Frontal cortex (tissue), 3 donors: ENCODE measurements at regions not wholly inside any gene's neighbourhood (a gene's known extent, or its start where the extent isn't known, plus 50 kb on each side); places are given as distances from the start of the nearest gene placed in this dataset.

Experiments
- DNase-seq, 2 donors: peaks; one replicate each; pipeline ENCODE4 v3.0.0; 2012; ENCODE audit warnings: low spot score in 2 of 2
- FAIRE-seq: peaks from 2 replicates; lab custom pipeline; 2012; peaks lifted over from hg19 to GRCh38; lab: Jason Lieb, UNC
- donor health status: control.
- donor health status: control.
- donor health status: control.

DNA sequence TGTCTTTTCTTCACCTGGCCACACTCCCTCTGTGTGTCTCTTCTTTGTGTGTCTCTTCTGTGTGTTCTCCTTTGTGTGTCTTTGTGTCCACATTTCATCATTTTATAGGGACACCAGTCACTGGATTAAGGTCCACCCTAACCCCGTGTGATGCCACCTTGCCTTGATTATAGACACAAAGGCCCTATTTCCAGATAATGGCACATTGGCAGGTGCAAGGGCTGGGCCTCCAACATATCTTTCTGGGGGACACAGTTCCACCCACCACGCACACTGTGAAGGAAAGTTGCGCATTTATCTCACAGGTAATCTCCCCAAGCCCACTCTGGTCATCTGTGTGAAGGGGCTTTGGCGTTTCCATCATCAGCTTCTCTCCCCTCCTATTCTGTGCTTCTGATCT is 334.6 kb upstream of the IRX1 start:
- DNase-seq = no peak
- FAIRE-seq = no peak

GRCh38 chr5:3258050-3258449 is 337.6 kb upstream of the IRX1 start:
- no peak for DNase-seq
- FAIRE-seq = no peak

GRCh38 chr5:3252235-3252634 is 343.4 kb upstream of the IRX1 start:
- DNase-seq (no peak), FAIRE-seq (no peak)

DNA sequence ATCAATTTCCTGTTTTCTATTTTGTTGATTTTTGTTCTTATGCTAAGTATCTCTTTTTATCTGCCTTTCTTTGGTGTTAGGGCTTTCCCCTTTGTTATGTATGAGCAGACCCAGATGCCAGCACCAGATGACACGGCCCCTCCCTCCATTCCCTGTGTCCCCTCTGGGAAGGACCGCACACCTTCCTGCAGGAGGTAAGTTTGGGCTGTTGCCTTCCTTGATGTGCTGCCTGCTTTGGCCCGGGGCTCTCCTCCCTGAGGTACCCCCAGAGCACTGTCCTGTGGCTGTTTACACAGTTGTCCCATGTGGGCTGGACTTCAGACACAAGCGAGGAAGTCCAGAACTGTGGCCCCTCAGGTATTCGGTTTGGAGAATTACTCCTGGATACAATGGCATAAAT is 343.8 kb upstream of the IRX1 start:
- DNase-seq (no peak), FAIRE-seq (no peak)

- FAIRE-seq = no peak
- no peak for DNase-seq
Observed at GRCh38 chr5:3249401-3249800, 346.2 kb upstream of the IRX1 start.

DNA sequence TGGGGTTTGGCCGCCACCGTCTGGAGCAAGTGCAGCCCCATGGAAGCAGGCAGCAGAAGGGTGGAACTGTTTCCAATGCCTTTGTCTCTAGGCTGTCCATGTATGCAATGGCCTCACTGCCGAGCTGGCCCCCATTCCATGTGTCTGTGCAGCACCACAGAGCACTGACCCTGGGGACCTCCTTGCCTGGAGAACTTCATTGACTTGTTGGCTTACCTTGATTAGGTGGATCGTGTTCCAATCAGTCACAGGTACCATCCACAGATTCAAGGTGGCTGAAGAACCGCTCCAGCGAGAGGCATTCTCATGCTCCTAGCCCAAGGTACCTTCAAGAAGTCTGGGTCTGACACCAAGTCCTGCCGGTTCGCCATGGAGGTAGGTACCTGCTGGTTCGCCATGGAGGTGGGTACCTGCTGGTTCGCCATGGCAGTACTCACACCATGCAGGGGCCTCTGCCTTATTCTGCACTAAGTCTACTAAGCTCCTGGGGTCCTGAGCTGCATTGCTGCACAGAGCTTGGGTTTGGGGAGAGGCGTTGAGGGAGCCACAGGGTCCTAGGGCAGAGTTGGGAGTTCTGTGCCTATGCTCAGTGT is 358.3 kb upstream of the IRX1 start:
- DNase-seq (no peak), FAIRE-seq (no peak)

DNA sequence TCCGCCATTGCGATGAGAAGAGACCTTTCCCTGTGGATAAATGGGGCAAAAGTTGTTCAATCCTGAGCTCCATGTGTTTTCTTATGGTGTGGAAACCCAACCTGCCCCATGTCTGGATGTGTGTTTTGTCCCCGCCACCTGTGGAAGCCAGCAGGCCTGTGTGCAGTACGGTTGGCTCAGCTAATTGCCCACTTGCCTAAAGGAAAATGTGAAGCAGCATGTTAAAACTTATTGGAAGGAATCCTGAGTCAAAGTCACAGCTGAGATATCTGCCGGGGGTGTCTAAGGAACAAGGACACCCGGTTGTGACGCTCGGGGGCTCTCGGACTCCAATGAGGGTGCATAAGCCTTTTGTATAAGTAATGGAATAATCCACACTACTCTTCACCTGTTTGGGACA is 361.1 kb upstream of the IRX1 start:
- DNase-seq (no peak), FAIRE-seq (no peak)

DNA sequence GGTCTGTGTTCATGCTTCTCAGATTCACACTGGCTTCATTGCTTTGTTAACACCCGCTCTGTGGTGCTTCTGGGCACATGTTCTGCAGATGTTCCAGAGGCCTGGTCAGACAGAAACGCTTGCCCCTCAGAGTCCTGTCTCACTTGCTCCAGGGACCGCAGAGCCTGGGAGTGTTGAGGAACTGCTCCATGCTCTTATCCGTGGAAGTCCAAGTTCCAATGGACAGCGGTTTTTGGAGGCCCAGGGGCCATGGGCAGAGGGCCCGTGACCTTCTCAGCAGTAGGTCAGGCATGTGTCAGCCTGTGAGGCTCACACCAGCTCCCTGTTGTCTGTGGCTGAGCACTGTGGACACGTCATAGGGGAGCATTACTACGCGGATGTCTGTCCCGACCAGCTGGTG is 364.7 kb upstream of the IRX1 start:
- FAIRE-seq (no peak), DNase-seq (no peak)

- FAIRE-seq = no peak
Observed at GRCh38 chr5:3230254-3230653, 365.4 kb upstream of the IRX1 start.

GRCh38 chr5:3226196-3226920 is 369.3 kb upstream of the IRX1 start:
- FAIRE-seq = no peak
- DNase-seq = peak in 1 of 2 donors; percentile 47

More at GRCh38 chr5:3230254-3230653, 365.4 kb upstream of the IRX1 start:
- no peak for DNase-seq

- DNase-seq (no peak), FAIRE-seq (no peak)
Observed at GRCh38 chr5:3225201-3225960, 370.3 kb upstream of the IRX1 start.

DNA sequence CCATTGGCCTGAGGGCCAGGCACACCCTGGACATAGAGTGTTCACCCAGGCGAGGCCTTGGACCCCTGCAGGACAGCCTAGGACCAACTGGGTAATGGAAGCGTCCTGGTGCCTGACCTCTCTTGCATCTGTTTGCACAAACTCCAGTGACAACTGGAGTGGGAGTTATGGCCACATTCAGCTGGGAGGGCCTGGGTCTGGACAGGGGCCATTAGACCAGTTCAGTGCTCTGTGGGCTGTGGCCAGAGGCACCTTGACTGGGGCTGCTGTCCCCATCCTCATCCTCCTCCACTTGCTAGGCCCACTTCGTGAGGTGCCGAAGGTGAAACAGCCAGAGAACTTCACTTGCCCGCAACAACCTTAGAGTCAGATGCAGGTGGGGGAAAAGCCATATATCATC is 372.7 kb upstream of the IRX1 start:
- no peak for FAIRE-seq

DNA sequence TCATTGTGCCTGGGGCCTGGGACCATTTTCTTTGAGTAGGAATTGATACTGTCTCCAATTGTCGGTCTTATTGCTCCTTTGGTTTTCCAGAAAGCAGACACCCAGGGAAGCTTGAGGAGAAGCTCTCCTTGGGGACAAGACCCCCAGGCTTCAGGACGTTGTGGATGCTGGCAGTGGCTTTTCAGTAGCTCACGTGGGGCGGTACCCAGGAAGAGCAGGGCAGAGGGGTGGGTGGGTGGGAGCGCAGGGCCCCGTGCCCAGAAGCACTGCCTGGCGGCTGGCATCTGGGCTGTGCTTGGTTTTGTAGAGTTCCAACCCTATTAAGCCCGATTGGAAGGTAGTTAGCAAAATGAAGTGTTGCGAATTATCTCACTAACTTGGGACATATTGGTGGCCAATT is 374.2 kb upstream of the IRX1 start:
- no peak for DNase-seq
- no peak for FAIRE-seq

More for the DNA sequence above, 372.7 kb upstream of the IRX1 start:
- peak in 1 of 2 donors; percentile 0 for DNase-seq

- FAIRE-seq = no peak
- no peak for DNase-seq
Observed at GRCh38 chr5:3220638-3221288, 374.9 kb upstream of the IRX1 start.

- DNase-seq = no peak
- no peak for FAIRE-seq
Observed at GRCh38 chr5:3220201-3220600, 375.4 kb upstream of the IRX1 start.

GRCh38 chr5:3218916-3219650 is 376.5 kb upstream of the IRX1 start:
- DNase-seq = no peak
- no peak for FAIRE-seq

GRCh38 chr5:3217771-3218495 is 377.7 kb upstream of the IRX1 start:
- no peak for FAIRE-seq
- DNase-seq = no peak

- DNase-seq (no peak), FAIRE-seq (no peak)
Observed at GRCh38 chr5:3217114-3217513, 378.5 kb upstream of the IRX1 start.

DNA sequence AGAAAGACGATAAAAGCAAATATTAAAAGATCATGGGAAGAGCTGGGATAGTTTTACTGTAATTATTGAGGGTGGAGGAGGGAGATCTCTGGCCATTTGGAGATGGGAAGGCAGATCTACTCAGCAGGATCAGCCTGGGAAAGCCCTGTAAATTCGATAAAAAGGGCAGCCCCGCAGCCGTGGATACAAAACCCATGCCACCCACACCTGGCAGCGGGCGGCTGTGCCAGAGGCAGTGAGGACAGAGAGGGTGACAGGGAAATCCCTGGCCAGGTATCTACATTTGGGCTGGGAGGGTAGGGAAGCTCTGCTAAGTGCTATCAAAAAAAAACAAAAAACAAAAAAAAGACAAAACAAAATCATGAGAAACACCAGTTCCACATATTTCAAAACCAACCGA is 379.2 kb upstream of the IRX1 start:
- DNase-seq (no peak), FAIRE-seq (no peak)
